ENCODE measurements at regions not wholly inside any gene's neighbourhood (a gene's known extent, or its start where the extent isn't known, plus 50 kb on each side); places are given as distances from the start of the nearest gene placed in this dataset.
"Not testable (repeated sequence)": the region's sequence is repeated elsewhere in the genome, so short reads cannot be mapped to it uniquely, and the experiment has no call there.

DNA sequence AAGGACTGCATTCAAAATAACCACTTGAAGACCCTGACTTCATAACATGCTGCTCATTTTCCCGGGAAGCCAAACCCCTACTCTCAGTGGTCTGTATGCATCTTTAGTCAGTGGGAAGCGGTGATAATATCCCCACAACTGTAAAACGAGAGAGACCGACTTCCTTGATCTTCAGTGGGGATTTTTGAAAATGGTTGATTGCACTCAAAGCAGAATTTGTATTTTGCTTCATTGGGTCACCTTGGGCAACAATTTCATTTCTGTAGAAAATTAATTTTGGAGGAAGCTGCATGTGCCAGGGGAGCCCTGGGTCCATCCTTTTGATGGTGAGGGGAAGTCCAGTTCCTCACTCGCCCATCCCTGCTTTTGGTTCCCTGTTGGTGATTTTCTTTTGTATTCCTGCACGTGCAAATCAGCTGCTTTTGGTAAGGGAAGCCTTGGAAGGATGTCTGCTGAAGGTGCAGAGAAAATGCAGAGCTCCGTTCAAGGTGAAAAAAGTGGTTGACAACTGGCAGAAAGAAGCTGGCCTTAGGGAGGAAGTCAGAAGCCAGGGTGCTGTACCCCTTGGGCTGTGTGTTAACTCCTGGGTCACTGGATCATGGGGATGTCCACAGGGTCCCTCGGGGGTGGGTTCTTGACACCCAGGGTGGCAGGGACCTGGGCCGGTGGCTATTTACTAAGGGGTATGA, 89.8 kb upstream of the CRYM start:
- in situ Hi-C loops (cut with HindIII; ENCODE audit: low pct_unique_long_range_greater_than_20kb, low sequenced_read_pairs); DNase-seq (ENCODE audit: low read depth in 1 of 2, low spot score in 1 of 2): not testable (repeated sequence)

DNA sequence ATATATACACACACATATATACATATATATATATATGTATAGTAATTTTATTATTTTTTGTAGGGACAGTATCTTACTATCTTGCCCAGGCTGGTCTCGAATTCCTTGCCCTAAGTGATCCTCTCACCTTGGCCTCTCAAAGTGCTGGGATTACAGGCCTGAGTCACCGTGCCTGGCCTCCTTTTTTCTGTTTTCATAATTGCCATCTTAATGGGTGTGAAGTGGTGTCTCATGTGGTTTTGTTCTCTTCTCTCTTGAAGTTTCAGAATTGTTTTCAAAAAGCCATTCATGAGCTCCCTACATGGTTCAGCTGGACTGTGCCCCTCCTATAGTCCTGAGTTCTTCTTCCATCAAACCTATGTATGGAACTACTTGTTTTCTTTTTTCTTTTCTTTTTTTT, 88.9 kb upstream of the CRYM start:
- DNase-seq (ENCODE audit: low read depth in 1 of 2, low spot score in 1 of 2); in situ Hi-C loops (cut with HindIII; ENCODE audit: low pct_unique_long_range_greater_than_20kb, low sequenced_read_pairs): not testable (repeated sequence)

DNA sequence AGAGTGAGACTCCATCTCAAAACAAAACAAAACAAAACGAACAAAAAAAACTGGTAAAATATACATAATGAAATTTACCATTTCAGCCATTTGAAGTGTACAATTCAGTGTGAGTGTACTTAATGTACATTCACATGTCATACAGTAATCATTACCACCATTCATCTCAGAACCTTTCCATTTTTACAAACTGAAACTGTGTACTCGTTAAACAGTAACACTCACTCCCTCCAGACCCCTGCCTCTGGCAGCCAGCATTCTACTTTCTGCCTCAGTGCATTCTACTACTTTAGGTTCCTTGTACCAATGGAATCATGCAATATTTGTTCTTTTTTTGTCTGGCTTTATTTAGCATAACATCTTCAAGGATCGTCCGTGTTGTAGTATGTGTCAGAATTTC, 87.5 kb upstream of the CRYM start:
- DNase-seq (ENCODE audit: low read depth in 1 of 2, low spot score in 1 of 2); in situ Hi-C loops (cut with HindIII; ENCODE audit: low pct_unique_long_range_greater_than_20kb, low sequenced_read_pairs): not testable (repeated sequence)

DNA sequence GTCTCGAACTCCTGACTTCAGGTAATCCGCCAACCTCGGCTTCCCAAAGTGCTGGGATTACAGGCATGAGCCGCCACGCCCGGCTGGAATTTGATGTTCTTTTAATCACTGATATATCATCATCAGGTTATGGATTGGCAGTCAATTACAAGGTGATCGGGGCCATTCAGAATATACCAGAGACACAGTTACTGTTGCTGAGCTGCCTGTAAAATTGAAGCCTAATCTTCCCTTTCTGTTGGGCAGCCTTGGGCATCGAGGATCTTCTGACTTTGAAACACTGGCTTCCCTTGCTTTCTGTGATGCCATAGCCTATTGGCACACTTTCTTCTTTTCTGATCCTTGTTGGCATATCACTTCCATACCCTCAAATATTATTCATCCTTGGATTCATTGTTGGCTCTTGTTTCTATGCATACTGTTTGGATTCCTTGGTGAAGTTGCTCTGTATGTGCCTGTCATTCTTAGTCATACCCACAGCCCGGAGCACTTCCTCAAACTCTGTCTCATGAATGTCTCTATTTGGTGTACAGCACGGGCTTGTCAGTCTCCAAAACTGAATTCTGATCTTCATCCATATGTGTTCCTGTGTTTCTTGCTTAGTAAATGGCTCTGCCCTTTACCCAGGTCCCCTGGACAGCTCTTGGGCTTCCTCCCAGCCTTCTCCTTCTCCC, 85.6 kb upstream of the CRYM start:
- in situ Hi-C loops (cut with HindIII; ENCODE audit: low pct_unique_long_range_greater_than_20kb, low sequenced_read_pairs): not testable (repeated sequence)
- DNase-seq (ENCODE audit: low read depth in 1 of 2, low spot score in 1 of 2): peak in 1 of 2 experiments; percentile 55

DNA sequence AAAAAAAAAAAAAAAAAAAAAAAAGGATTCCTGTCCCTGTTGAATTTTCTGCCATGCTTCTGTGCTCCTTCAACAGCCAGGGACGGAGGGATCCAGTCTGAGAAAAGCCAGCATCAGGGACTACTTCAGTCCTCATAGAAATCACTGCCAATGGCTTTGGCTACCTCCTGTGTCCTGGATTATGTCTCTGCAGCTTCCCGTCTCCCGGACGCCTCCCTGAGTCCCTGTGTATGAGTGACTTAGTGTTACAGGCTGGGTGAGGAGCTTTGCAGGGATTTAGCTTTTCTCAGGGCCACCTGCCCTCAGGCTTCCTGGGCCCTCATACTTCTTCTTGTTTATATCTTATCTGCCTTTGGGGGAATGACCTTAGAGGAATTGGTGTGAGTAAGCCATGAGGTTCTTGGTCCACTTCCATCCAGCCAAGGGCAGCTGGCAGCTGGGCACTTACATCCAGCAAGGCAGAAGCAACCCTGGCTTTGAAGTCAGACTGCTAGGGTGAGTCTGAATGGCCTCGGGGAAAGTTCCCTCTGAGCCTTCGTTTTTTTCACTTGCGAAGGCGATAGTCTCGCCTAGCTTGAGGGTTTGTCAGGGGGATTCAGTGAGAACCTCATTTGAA, 83.6 kb upstream of the CRYM start:
- DNase-seq (ENCODE audit: low read depth in 1 of 2, low spot score in 1 of 2); in situ Hi-C loops (cut with HindIII; ENCODE audit: low pct_unique_long_range_greater_than_20kb, low sequenced_read_pairs): not testable (repeated sequence)

DNA sequence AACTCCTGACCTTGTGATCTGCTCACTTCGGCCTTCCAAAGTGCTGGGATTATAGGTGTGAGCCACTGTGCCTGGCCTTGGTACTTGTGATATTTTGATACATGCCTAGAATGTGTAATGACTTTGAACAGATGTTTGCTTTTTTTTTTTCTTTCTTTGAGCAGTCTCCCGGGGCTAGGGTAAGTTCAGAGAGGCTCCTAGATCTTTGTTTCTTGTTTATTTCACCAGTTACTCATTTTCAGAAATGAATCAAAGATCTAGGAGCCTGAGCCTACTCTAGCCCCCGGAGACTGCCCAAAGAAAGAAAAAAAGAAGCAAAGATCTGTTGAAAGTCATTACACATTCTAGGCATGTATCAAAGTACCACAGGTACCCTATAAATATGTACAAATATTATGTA, 83.0 kb upstream of the CRYM start:
- DNase-seq (ENCODE audit: low read depth in 1 of 2, low spot score in 1 of 2); in situ Hi-C loops (cut with HindIII; ENCODE audit: low pct_unique_long_range_greater_than_20kb, low sequenced_read_pairs): not testable (repeated sequence)

DNA sequence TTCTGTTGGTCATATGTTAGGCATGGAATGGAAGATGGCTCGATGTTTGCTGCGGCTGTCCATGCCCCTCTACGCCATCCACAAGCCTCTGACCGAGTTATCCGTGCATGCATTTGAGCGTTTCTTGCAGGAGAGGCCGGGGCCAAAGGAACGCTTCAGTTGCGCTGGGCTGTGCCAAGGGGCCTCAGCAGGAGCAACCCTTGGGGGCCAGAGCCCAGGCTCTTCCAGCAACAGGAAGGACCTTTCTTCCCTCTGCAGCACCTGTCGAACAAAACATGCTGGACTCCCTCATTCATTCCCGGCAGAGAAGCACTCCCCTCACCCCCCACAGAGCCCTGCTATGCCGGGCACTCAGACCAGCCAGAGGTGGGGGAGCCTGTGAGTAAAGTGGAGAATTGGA, 81.4 kb upstream of the CRYM start:
- DNase-seq (ENCODE audit: low read depth in 1 of 2, low spot score in 1 of 2); in situ Hi-C loops (cut with HindIII; ENCODE audit: low pct_unique_long_range_greater_than_20kb, low sequenced_read_pairs): not testable (repeated sequence)

DNA sequence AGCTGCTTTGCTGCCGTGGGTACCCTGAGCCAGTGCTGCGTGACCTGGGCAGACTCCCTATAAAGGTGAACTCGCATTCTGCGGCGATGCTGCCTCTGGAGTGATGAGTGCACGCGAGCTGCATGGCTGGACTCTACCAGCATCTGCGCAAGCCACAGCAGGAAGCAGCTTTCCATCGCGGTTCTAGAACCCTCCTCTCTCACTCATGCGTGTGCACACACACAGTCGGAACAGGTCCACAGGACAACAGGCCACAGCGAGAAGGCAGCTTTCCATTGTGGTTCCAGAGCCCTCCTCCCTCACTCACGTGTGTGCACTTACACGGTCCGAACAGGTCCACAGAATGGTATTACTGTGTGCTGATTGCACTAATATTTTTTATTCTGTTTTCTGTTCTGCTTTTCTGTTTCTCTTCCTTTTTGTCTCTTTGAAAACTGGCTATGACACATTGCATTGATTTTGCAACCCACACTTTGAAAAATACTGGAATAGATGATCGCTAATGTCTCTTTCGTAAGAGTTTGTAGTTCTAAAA, 80.2 kb upstream of the CRYM start:
- DNase-seq (ENCODE audit: low read depth in 1 of 2, low spot score in 1 of 2); in situ Hi-C loops (cut with HindIII; ENCODE audit: low pct_unique_long_range_greater_than_20kb, low sequenced_read_pairs): not testable (repeated sequence)

DNA sequence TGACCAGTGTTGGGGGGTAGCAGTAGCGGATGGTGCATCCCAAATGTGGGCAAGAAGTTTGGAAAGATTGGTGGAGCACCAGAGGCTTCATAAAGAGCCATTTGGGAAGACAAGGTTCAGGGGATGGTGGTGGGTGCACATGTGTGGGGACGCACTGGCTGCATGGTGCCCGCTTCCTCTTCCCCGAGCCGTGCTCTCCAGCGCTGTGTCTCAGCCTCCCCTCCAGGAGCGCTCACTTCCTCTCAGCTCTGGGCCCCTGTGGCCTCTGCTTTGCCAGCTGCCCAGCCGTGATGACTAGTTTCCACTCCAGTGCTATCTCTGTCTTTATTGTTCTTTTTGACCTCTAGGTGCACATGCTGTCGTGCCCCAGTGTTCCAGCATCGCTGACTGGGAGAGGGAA, 78.2 kb upstream of the CRYM start:
- in situ Hi-C loops (cut with HindIII; ENCODE audit: low pct_unique_long_range_greater_than_20kb, low sequenced_read_pairs); DNase-seq (ENCODE audit: low read depth in 1 of 2, low spot score in 1 of 2): not testable (repeated sequence)

DNA sequence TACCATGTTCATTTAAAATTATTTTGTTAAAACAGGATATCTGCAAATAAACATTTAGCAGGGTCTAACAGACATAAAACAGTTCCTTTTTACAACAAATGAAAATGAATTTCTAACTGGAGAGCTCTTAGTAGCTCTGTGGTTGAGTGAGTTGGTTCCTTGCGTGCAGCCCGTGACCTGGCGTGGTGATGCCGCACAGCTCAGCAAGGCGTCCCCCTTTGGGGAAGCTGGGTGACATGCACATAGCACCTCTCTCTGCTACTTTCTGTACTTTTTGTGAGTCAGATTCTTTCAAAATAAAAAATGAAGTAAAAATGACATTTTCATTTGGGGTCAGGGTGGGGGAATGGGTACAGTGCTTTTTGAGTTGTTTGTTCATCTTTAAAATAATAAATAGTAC, 73.3 kb upstream of the CRYM start:
- in situ Hi-C loops (cut with HindIII; ENCODE audit: low pct_unique_long_range_greater_than_20kb, low sequenced_read_pairs); DNase-seq (ENCODE audit: low read depth in 1 of 2, low spot score in 1 of 2): not testable (repeated sequence)

DNA sequence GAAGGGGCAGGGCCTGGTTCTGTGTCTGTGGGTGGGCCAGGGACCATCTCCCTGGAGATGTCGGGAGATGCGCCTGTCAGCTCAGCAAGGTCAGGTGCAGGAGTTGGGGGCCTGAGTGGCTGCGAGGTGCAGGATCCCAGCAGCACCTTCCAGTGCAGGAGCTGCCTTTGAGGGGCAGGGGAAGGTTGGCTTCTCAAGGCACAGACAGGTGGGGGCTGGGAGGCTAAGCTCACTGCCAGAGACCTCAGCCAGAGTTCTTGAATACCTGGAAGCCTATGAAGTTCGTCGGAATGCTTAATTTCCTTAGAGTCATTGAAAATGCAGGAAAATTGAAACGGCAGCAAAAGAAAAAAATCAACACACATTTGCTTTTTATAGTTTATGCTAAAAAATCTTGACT, 72.8 kb upstream of the CRYM start:
- in situ Hi-C loops (cut with HindIII; ENCODE audit: low pct_unique_long_range_greater_than_20kb, low sequenced_read_pairs); DNase-seq (ENCODE audit: low read depth in 1 of 2, low spot score in 1 of 2): not testable (repeated sequence)

DNA sequence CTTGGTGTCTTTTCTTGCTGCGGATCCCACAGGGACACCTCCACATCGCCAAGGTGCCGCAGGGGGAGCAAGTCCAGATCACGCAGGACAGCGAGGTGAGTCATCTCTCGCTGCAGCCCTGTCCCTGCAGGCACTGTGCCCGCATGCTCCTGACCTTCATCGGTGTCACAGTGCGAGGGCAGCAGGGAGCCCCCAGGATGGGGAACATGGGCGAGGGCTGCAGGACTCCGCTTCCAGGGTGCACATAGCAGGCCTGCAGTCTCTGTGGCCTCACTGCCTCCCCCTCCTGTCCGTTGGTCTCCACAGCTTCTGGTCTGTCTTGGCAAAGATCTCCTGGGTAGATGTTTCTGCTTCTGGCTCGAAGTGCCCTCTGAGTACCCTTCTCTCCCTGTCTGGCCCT, 71.2 kb upstream of the CRYM start:
- in situ Hi-C loops (cut with HindIII; ENCODE audit: low pct_unique_long_range_greater_than_20kb, low sequenced_read_pairs); DNase-seq (ENCODE audit: low read depth in 1 of 2, low spot score in 1 of 2): not testable (repeated sequence)

DNA sequence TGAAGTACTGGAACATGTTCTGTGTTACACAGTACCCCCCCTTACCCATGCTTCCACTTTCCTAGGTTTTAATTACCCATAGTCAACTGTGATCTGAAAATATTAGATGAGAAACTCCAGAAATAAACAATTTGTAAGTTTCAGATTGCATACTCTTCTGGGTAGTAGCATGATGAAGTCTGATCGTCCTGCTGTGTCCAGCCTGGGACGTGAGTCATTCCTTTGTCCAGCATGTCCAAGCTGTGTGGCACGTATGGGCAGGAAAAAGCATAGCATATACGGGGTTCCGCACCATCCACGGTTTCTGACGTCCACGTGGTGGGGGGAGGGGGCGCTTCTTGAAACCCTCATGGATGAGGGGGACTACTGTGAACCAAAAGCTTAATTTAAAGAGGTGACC, 70.7 kb upstream of the CRYM start:
- DNase-seq (ENCODE audit: low read depth in 1 of 2, low spot score in 1 of 2); in situ Hi-C loops (cut with HindIII; ENCODE audit: low pct_unique_long_range_greater_than_20kb, low sequenced_read_pairs): not testable (repeated sequence)

DNA sequence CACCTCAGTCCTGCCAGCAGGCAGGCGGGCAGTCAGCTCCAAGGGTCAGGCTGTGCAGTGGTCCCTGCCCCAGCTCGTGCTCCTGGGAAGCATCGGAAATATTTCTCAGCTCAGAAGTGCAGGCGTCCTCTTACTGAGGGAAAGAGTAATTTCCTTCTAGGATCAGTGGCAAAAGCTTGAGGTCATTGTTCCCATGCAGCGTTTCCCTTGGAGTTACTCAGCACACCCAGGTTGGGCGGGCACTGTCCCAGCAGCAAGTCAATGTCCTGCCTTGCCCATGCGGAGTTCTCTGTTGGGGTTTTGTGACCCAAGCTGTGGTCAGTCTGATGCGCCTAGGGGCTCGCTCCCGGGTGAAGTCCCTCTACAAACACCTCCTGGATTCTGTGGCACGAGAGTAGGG, 69.4 kb upstream of the CRYM start:
- in situ Hi-C loops (cut with HindIII; ENCODE audit: low pct_unique_long_range_greater_than_20kb, low sequenced_read_pairs); DNase-seq (ENCODE audit: low read depth in 1 of 2, low spot score in 1 of 2): not testable (repeated sequence)

DNA sequence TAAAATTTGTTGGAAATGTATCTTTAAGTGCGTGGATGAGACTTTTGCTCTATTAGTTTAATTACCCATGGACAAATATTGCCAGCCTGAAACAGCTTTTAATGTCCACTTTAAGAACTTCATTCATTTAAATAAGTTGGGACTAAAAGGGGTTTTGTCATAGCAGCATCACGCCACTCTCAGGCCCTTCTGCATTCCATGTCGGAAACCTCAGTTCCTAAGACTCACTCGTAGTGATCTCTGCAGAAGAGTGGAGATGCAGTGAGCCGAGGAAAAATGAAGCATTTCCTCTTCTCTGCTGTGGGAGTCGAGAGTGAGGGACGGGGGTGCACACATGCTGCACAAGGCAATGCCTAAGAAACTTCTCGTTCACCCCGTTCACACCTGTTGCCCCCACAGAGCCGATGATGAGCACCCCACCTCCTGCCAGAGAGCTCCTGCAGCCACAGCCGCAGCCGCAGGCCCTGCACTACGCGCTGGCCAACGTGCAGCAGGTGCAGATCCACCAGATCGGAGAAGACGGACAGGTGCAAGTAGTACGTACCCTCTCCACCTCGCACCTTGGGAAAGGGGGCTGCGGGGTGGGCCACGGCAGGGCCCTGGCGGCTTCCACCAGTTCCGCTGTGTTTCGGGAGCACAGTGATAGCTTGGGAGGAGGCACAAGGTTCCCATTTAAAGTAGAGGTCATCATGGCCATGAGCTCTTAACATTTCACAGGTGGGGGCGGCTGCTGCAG, 68.8 kb upstream of the CRYM start:
- DNase-seq (ENCODE audit: low read depth in 1 of 2, low spot score in 1 of 2); in situ Hi-C loops (cut with HindIII; ENCODE audit: low pct_unique_long_range_greater_than_20kb, low sequenced_read_pairs): not testable (repeated sequence)

DNA sequence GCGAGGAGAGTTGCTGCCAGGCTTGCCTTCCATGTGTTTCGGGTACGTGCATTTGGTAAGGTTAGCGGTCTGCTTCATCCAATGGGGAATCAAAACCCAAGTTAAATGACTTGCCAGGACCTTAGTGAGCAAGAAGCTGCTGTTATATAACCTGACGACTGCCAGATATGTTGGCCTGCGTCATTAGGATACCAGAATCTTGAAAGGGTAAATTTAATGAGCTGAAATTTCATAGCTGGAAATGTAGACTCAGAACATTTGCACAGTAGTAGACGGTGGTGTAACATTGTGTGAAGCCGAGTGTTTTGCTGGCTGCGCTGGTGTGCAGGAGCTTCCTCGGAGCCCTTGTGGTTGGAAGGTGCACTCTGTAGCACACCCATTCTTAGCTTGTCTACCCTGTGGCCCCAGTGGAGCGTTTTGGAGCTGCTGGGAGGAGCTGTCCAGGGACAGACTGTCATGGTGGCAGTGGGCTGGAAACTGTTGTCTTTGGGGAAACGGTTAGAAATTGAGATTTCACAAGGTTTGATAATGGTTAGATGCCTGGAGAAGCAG, 66.3 kb upstream of the CRYM start:
- in situ Hi-C loops (cut with HindIII; ENCODE audit: low pct_unique_long_range_greater_than_20kb, low sequenced_read_pairs); DNase-seq (ENCODE audit: low read depth in 1 of 2, low spot score in 1 of 2): not testable (repeated sequence)
